ENCODE measurements at regions not wholly inside any gene's neighbourhood (a gene's known extent, or its start where the extent isn't known, plus 50 kb on each side); places are given as distances from the start of the nearest gene placed in this dataset.

DNA sequence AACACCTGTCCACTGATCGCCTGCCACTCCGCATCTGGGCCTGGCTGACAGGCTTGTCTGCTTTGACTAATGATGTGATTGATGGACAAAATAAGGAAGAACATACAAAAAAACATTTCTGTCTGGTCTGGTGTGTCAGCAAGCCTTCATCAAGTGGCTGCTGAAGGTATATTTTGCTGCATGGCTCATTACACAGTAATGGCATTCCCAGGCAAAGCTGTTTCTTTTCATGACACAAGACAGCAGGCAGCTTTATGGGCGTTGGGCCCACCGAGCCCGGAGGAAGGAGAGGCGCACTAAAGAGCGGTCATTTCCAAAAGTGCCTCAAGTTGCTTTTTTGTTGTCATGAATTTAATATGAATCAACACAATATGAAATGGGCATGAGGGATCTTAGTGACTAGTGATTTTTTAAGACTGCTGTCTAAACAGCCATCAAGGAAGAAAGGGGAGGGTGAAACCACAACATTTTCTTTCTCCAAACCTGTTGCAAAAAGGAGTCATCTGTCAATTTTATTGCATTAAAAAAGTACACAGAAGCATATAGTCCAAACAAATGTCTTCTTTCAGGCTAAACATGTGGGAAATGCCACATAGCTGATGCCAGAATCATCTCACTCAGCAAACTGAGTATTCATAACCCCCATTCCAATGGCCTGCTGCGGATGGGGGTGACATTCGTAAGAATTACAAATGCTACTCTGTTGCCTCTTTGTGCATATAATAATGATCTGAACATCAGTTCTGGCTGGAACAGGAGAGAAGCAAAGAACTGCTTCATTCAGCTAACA is 476.6 kb downstream of the ZNF536 start:
- TF ChIP-seq EZH2 (IDR thresholded peaks at IDR 0.05; ENCODE audit: low read length, missing control alignments), result no peak
- TF ChIP-seq, protein P1, sequence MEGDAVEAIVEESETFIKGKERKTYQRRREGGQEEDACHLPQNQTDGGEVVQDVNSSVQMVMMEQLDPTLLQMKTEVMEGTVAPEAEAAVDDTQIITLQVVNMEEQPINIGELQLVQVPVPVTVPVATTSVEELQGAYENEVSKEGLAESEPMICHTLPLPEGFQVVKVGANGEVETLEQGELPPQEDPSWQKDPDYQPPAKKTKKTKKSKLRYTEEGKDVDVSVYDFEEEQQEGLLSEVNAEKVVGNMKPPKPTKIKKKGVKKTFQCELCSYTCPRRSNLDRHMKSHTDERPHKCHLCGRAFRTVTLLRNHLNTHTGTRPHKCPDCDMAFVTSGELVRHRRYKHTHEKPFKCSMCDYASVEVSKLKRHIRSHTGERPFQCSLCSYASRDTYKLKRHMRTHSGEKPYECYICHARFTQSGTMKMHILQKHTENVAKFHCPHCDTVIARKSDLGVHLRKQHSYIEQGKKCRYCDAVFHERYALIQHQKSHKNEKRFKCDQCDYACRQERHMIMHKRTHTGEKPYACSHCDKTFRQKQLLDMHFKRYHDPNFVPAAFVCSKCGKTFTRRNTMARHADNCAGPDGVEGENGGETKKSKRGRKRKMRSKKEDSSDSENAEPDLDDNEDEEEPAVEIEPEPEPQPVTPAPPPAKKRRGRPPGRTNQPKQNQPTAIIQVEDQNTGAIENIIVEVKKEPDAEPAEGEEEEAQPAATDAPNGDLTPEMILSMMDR (conservative IDR thresholded peaks at IDR 0.05 in 1 of 2, IDR thresholded peaks at IDR 0.05 in 1 of 2; ENCODE audit: low read depth in 1 of 2, low read length in 2 of 2), result no peak
- H3K4me3 ChIP-seq (replicated peaks in 1 of 4; ENCODE audit: control extremely low read depth in 1 of 4, insufficient read depth in 1 of 4, low read depth in 3 of 4, low read length in 4 of 4), result no peak overlapping the region
- H3K36me3 ChIP-seq (ENCODE audit: control insufficient read depth, insufficient read depth, low read length), result no peaks in the 10 kb centered on the region
- no peaks in the 10 kb centered on the region for H3K4me1 ChIP-seq (ENCODE audit: control insufficient read depth, extremely low read depth, insufficient read depth, low read length)
- H3K79me2 ChIP-seq (ENCODE audit: control insufficient read depth, insufficient read depth, low read length), result no peaks in the 10 kb centered on the region
- no peak overlapping the region for H2AFZ ChIP-seq (ENCODE audit: low read length)
- DNase-seq (ENCODE audit: low read depth in 2 of 2), result no peak
- H3K9ac ChIP-seq (ENCODE audit: insufficient read depth, low read length), result no peak overlapping the region
- no peaks in the 10 kb centered on the region for H4K20me1 ChIP-seq (ENCODE audit: control insufficient read depth, extremely low read depth, insufficient read depth, low read length)
- no peak overlapping the region for H3K27ac ChIP-seq (ENCODE audit: insufficient read depth, low read length)
- no peaks in the 10 kb centered on the region for H3K9me3 ChIP-seq (ENCODE audit: control insufficient read depth, insufficient read depth, low read depth, low read length)
- no peaks in the 10 kb centered on the region for H3K27me3 ChIP-seq (ENCODE audit: control insufficient read depth, insufficient read depth, low read length)
- H3K4me2 ChIP-seq (ENCODE audit: extremely low read depth, insufficient read depth, low read length), result no peak overlapping the region

DNA sequence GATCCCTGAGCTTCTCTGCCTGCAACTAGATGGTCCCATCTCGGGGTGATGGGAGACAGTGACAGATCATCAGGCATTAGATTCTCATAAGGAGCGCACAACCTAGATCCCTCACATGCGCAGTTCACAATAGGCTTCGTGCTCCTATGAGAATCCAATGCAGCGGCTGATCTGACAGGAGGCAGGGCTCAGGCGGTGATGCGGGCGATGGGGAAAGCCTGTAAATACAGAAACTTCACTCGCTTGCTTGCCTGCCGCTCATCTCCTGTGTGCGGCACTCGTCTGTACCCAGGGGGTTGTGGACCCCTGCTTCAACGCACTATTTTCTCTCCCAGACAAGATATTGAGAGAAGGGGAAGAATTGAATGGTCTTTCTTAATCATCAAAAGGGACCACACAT is 473.9 kb downstream of the ZNF536 start:
- TF ChIP-seq EZH2 (IDR thresholded peaks at IDR 0.05; ENCODE audit: low read length, missing control alignments), result no peak
- TF ChIP-seq, protein P1 (conservative IDR thresholded peaks at IDR 0.05 in 1 of 2, IDR thresholded peaks at IDR 0.05 in 1 of 2; ENCODE audit: low read depth in 1 of 2, low read length in 2 of 2), result no peak
- no peaks in the 10 kb centered on the region for H3K79me2 ChIP-seq (ENCODE audit: control insufficient read depth, insufficient read depth, low read length)
- H3K27ac ChIP-seq (ENCODE audit: insufficient read depth, low read length), result no peak overlapping the region
- H3K36me3 ChIP-seq (ENCODE audit: control insufficient read depth, insufficient read depth, low read length), result no peaks in the 10 kb centered on the region
- no peaks in the 10 kb centered on the region for H3K4me1 ChIP-seq (ENCODE audit: control insufficient read depth, extremely low read depth, insufficient read depth, low read length)
- no peaks in the 10 kb centered on the region for H3K9me3 ChIP-seq (ENCODE audit: control insufficient read depth, insufficient read depth, low read depth, low read length)
- H2AFZ ChIP-seq (ENCODE audit: low read length), result no peak overlapping the region
- no peak overlapping the region for H3K4me3 ChIP-seq (replicated peaks in 1 of 4; ENCODE audit: control extremely low read depth in 1 of 4, insufficient read depth in 1 of 4, low read depth in 3 of 4, low read length in 4 of 4)
- no peak overlapping the region for H3K9ac ChIP-seq (ENCODE audit: insufficient read depth, low read length)
- no peak overlapping the region for H3K4me2 ChIP-seq (ENCODE audit: extremely low read depth, insufficient read depth, low read length)
- DNase-seq (ENCODE audit: low read depth in 2 of 2), result no peak
- no peaks in the 10 kb centered on the region for H3K27me3 ChIP-seq (ENCODE audit: control insufficient read depth, insufficient read depth, low read length)
- no peaks in the 10 kb centered on the region for H4K20me1 ChIP-seq (ENCODE audit: control insufficient read depth, extremely low read depth, insufficient read depth, low read length)

DNA sequence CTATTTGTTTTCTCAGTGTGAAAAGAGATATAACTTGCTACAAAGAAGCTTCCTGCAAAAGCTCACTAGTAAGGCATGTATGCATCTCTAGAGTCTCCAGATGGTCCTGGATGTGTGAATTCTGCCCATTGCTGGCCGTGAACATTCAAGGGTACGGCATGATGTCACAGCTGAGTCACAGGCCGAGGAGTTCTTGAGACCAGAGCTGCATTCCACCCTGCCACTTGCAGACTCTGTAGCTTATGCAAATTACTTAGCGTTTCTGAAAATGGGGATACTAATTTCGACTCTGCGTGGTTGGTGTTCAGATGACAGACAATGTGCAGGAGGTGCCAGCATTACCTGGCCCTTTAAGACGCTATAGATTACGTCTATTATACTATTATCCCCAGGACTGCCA is 470.7 kb downstream of the ZNF536 start:
- no peak overlapping the region for H3K4me2 ChIP-seq (ENCODE audit: extremely low read depth, insufficient read depth, low read length)
- no peaks in the 10 kb centered on the region for H3K4me1 ChIP-seq (ENCODE audit: control insufficient read depth, extremely low read depth, insufficient read depth, low read length)
- H3K9ac ChIP-seq (ENCODE audit: insufficient read depth, low read length), result no peak overlapping the region
- H3K79me2 ChIP-seq (ENCODE audit: control insufficient read depth, insufficient read depth, low read length), result no peaks in the 10 kb centered on the region
- no peak overlapping the region for H3K4me3 ChIP-seq (replicated peaks in 1 of 4; ENCODE audit: control extremely low read depth in 1 of 4, insufficient read depth in 1 of 4, low read depth in 3 of 4, low read length in 4 of 4)
- H3K9me3 ChIP-seq (ENCODE audit: control insufficient read depth, insufficient read depth, low read depth, low read length), result no peaks in the 10 kb centered on the region
- no peaks in the 10 kb centered on the region for H4K20me1 ChIP-seq (ENCODE audit: control insufficient read depth, extremely low read depth, insufficient read depth, low read length)
- DNase-seq (ENCODE audit: low read depth in 2 of 2), result no peak
- H2AFZ ChIP-seq (ENCODE audit: low read length), result no peak overlapping the region
- no peaks in the 10 kb centered on the region for H3K36me3 ChIP-seq (ENCODE audit: control insufficient read depth, insufficient read depth, low read length)
- H3K27ac ChIP-seq (ENCODE audit: insufficient read depth, low read length), result no peak overlapping the region
- no peak for TF ChIP-seq EZH2 (IDR thresholded peaks at IDR 0.05; ENCODE audit: low read length, missing control alignments)
- TF ChIP-seq, protein P1 (conservative IDR thresholded peaks at IDR 0.05 in 1 of 2, IDR thresholded peaks at IDR 0.05 in 1 of 2; ENCODE audit: low read depth in 1 of 2, low read length in 2 of 2), result no peak
- H3K27me3 ChIP-seq (ENCODE audit: control insufficient read depth, insufficient read depth, low read length), result no peaks in the 10 kb centered on the region

Data from fibroblast of lung (primary cell).